ENCODE measurements at regions not wholly inside any gene's neighbourhood (a gene's known extent, or its start where the extent isn't known, plus 50 kb on each side); places are given as distances from the start of the nearest gene placed in this dataset.
"Not testable (repeated sequence)": the region's sequence is repeated elsewhere in the genome, so short reads cannot be mapped to it uniquely, and the experiment has no call there.

DNA sequence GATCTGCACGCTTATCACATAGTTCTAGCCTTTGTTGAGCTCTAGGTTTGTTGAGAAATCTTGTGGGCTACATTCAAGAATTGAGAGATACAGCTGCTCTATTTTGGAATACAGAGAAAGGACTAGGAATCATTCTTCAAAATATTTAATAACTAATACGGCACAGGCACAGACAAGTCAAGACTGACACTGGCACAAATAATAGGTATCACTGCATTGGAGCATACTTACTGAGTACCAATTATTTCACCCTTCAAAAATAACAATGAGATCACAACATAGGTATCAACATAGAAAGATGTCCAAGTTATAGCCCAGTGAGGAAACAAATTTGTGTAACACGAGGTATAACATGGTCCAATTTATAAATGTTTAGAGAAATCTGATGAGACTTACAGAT lies 133.7 kb upstream of the TSC22D2 start:
- H3K9me3 ChIP-seq (replicated peaks; ENCODE audit: insufficient read depth, low read length) = no peaks in the 10 kb centered on the region
- H3K36me3 ChIP-seq (replicated peaks; ENCODE audit: insufficient read depth, low read length) = no peaks in the 10 kb centered on the region
- H3K27ac ChIP-seq (ENCODE audit: low read length) = no peak overlapping the region
- H3K4me1 ChIP-seq (ENCODE audit: low read length) = no peaks in the 10 kb centered on the region
- no peak overlapping the region for H2AFZ ChIP-seq (ENCODE audit: low read length)
- H3K9me2 ChIP-seq (replicated peaks; ENCODE audit: insufficient read depth, low read length) = no peaks in the 10 kb centered on the region
- DNase-seq = no peak
- TF ChIP-seq, protein P1, sequence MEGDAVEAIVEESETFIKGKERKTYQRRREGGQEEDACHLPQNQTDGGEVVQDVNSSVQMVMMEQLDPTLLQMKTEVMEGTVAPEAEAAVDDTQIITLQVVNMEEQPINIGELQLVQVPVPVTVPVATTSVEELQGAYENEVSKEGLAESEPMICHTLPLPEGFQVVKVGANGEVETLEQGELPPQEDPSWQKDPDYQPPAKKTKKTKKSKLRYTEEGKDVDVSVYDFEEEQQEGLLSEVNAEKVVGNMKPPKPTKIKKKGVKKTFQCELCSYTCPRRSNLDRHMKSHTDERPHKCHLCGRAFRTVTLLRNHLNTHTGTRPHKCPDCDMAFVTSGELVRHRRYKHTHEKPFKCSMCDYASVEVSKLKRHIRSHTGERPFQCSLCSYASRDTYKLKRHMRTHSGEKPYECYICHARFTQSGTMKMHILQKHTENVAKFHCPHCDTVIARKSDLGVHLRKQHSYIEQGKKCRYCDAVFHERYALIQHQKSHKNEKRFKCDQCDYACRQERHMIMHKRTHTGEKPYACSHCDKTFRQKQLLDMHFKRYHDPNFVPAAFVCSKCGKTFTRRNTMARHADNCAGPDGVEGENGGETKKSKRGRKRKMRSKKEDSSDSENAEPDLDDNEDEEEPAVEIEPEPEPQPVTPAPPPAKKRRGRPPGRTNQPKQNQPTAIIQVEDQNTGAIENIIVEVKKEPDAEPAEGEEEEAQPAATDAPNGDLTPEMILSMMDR (IDR thresholded peaks at IDR 0.05; ENCODE audit: low read length) = no peak
- TF ChIP-seq EZH2 (optimal IDR thresholded peaks at IDR 0.05; ENCODE audit: low read depth, low read length) (no peak), EZH2phosphoT487 (IDR thresholded peaks at IDR 0.05; ENCODE audit: low read length) (no peak)
- H3K4me3 ChIP-seq (ENCODE audit: low read length) = no peak overlapping the region
- H4K20me1 ChIP-seq (ENCODE audit: insufficient read depth, low read length) = no peaks in the 10 kb centered on the region
- no peaks in the 10 kb centered on the region for H3F3A ChIP-seq (ENCODE audit: insufficient read depth, low read length)
- no peak overlapping the region for H3K4me2 ChIP-seq (ENCODE audit: low read depth, low read length)
- no peaks in the 10 kb centered on the region for H3K27me3 ChIP-seq (replicated peaks; ENCODE audit: insufficient read depth, low read length)
- no peak overlapping the region for H3K9ac ChIP-seq (ENCODE audit: low read length)
- no peaks in the 10 kb centered on the region for H3K79me2 ChIP-seq (ENCODE audit: low read length)

DNA sequence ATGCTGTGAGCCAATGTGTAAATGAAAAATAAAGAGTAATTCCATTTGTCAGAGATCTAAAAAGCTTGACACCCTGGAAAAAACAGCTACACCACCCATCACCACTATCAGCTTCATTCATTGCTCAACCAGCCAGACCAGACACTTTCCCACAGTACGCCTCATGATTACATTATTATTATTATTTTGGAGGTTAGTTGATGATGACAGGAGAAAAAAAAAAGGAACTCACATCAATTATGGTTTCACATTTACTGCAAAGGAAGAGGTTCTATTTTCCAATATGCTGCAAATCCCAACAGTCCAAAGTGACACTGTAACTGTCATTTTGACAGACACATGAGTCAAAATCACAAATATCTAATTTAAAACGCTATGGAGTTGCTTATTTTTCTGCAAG lies 134.7 kb upstream of the TSC22D2 start:
- no peaks in the 10 kb centered on the region for H3K27me3 ChIP-seq (replicated peaks; ENCODE audit: insufficient read depth, low read length)
- no peak overlapping the region for H3K27ac ChIP-seq (ENCODE audit: low read length)
- no peak overlapping the region for H3K9ac ChIP-seq (ENCODE audit: low read length)
- no peaks in the 10 kb centered on the region for H3K9me3 ChIP-seq (replicated peaks; ENCODE audit: insufficient read depth, low read length)
- DNase-seq = no peak
- H3K79me2 ChIP-seq (ENCODE audit: low read length) = no peaks in the 10 kb centered on the region
- H3K4me1 ChIP-seq (ENCODE audit: low read length) = no peaks in the 10 kb centered on the region
- no peak overlapping the region for H3K4me2 ChIP-seq (ENCODE audit: low read depth, low read length)
- H3K4me3 ChIP-seq (ENCODE audit: low read length) = no peak overlapping the region
- no peaks in the 10 kb centered on the region for H3F3A ChIP-seq (ENCODE audit: insufficient read depth, low read length)
- no peak overlapping the region for H2AFZ ChIP-seq (ENCODE audit: low read length)
- TF ChIP-seq EZH2phosphoT487 (IDR thresholded peaks at IDR 0.05; ENCODE audit: low read length) = no peak
- no peak for TF ChIP-seq EZH2 (optimal IDR thresholded peaks at IDR 0.05; ENCODE audit: low read depth, low read length)
- TF ChIP-seq, protein P1 (IDR thresholded peaks at IDR 0.05; ENCODE audit: low read length) = no peak
- no peaks in the 10 kb centered on the region for H3K9me2 ChIP-seq (replicated peaks; ENCODE audit: insufficient read depth, low read length)
- H4K20me1 ChIP-seq (ENCODE audit: insufficient read depth, low read length) = no peaks in the 10 kb centered on the region
- no peaks in the 10 kb centered on the region for H3K36me3 ChIP-seq (replicated peaks; ENCODE audit: insufficient read depth, low read length)

DNA sequence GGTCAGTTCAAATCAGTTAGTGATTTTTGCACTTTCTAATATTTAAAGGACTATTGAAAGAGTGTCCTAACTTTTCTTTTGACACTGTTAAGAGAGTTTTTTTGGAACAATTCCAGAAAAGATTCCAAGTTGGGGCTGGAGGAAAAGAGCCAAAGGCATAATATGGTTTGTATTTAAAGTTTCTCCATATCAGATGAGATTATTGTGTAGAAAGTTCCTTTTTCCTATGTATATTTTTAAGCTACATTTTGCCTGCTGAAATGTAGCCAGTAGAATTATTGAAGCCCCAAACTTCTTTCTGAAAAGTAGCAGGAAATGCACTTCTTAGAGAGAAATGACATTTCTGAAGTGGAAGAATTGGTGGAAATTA lies 136.5 kb upstream of the TSC22D2 start:
- TF ChIP-seq EZH2 (optimal IDR thresholded peaks at IDR 0.05; ENCODE audit: low read depth, low read length) = no peak
- TF ChIP-seq EZH2phosphoT487 (IDR thresholded peaks at IDR 0.05; ENCODE audit: low read length) = no peak

DNA sequence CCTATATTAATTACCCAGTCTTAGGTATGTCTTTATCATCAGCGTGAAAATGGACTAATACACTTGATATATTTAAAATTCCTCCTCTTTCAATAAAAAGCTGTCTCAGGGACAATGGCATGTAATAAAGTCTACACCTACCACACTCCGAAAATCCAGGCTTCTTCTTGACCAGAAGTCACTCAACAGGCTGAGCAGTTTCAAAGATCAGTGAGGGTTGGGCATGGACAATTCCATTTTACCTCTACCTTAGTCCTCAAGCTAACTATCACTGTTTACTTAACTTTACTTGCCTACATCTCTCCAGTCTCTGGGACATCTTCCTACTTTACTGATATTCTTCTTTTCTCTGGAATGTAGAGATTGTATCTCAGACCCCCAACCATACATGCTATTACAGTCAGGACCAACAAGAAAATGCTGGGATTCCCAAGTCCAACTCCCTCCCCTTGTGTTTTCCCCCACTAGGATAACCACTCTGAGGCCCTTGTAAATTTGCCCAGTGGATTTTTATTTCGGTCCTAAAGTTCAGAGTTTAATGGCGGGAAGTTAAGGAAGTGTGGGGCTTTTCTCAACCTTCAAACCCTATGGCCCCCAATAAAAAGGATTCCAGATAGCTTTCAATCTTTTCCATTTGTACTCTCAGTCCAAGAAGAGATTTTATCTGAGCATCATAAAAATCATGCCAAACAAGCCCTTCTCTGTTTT lies 137.1 kb upstream of the TSC22D2 start:
- Histone ChIP-seq H3K4me2 (ENCODE audit: low read depth, low read length) (no peak overlapping the region), H3K79me2 (ENCODE audit: low read length) (no peaks in the 10 kb centered on the region), H3K27ac (ENCODE audit: low read length) (no peak overlapping the region), H2AFZ (ENCODE audit: low read length) (no peak overlapping the region), H3K9me3 (replicated peaks; ENCODE audit: insufficient read depth, low read length) (no peaks in the 10 kb centered on the region), H3K4me1 (ENCODE audit: low read length) (no peaks in the 10 kb centered on the region), H3K27me3 (replicated peaks; ENCODE audit: insufficient read depth, low read length) (no peaks in the 10 kb centered on the region), H3K4me3 (ENCODE audit: low read length) (no peak overlapping the region), H3F3A (ENCODE audit: insufficient read depth, low read length) (no peaks in the 10 kb centered on the region), H3K9me2 (replicated peaks; ENCODE audit: insufficient read depth, low read length) (no peaks in the 10 kb centered on the region), H3K9ac (ENCODE audit: low read length) (no peak overlapping the region), H3K36me3 (replicated peaks; ENCODE audit: insufficient read depth, low read length) (no peaks in the 10 kb centered on the region), H4K20me1 (ENCODE audit: insufficient read depth, low read length) (no peaks in the 10 kb centered on the region)
- no peak for DNase-seq
- TF ChIP-seq EZH2phosphoT487 (IDR thresholded peaks at IDR 0.05; ENCODE audit: low read length) (no peak), EZH2 (optimal IDR thresholded peaks at IDR 0.05; ENCODE audit: low read depth, low read length) (no peak)
- TF ChIP-seq, protein P1 (IDR thresholded peaks at IDR 0.05; ENCODE audit: low read length) = no peak

More for the DNA sequence above, 136.5 kb upstream of the TSC22D2 start:
- no peak overlapping the region for H3K4me3 ChIP-seq (ENCODE audit: low read length)
- no peak overlapping the region for H3K27ac ChIP-seq (ENCODE audit: low read length)
- no peak overlapping the region for H2AFZ ChIP-seq (ENCODE audit: low read length)
- H4K20me1 ChIP-seq (ENCODE audit: insufficient read depth, low read length) = no peaks in the 10 kb centered on the region
- no peaks in the 10 kb centered on the region for H3F3A ChIP-seq (ENCODE audit: insufficient read depth, low read length)
- H3K79me2 ChIP-seq (ENCODE audit: low read length) = no peaks in the 10 kb centered on the region
- H3K4me2 ChIP-seq (ENCODE audit: low read depth, low read length) = no peak overlapping the region
- H3K4me1 ChIP-seq (ENCODE audit: low read length) = no peaks in the 10 kb centered on the region
- H3K27me3 ChIP-seq (replicated peaks; ENCODE audit: insufficient read depth, low read length) = no peaks in the 10 kb centered on the region
- H3K9me3 ChIP-seq (replicated peaks; ENCODE audit: insufficient read depth, low read length) = no peaks in the 10 kb centered on the region
- no peaks in the 10 kb centered on the region for H3K9me2 ChIP-seq (replicated peaks; ENCODE audit: insufficient read depth, low read length)
- H3K36me3 ChIP-seq (replicated peaks; ENCODE audit: insufficient read depth, low read length) = no peaks in the 10 kb centered on the region
- no peak for DNase-seq
- no peak overlapping the region for H3K9ac ChIP-seq (ENCODE audit: low read length)

DNA sequence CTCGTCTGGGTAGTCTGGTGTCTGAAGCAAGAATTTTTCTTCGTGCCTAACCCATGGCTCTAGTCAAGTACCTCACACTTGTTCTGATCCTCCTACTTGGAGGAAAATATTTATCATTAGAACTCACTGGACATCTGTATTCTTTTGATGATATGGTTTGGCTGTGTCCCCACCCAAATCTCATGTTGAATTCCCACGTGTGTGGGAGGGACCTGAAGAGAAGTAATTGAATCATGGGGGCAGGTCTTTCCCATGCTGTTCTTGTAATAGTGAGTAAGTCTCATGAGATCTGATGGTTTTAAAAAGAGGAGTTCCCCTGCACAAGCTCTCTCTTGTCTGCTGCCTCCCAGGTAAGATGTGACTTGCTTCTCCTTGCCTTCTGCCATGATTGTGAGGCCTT lies 137.7 kb upstream of the TSC22D2 start:
- not testable (repeated sequence) for H3K4me3 ChIP-seq (ENCODE audit: low read length); H3K27ac ChIP-seq (ENCODE audit: low read length); H3K36me3 ChIP-seq (replicated peaks; ENCODE audit: insufficient read depth, low read length); H3K4me2 ChIP-seq (ENCODE audit: low read depth, low read length); H3K4me1 ChIP-seq (ENCODE audit: low read length); H3K79me2 ChIP-seq (ENCODE audit: low read length); H3K9me2 ChIP-seq (replicated peaks; ENCODE audit: insufficient read depth, low read length); H4K20me1 ChIP-seq (ENCODE audit: insufficient read depth, low read length); H3K27me3 ChIP-seq (replicated peaks; ENCODE audit: insufficient read depth, low read length); H2AFZ ChIP-seq (ENCODE audit: low read length); H3K9ac ChIP-seq (ENCODE audit: low read length); H3F3A ChIP-seq (ENCODE audit: insufficient read depth, low read length); DNase-seq; H3K9me3 ChIP-seq (replicated peaks; ENCODE audit: insufficient read depth, low read length)
